ENCODE measurements at regions not wholly inside any gene's neighbourhood (a gene's known extent, or its start where the extent isn't known, plus 50 kb on each side); places are given as distances from the start of the nearest gene placed in this dataset.

DNA sequence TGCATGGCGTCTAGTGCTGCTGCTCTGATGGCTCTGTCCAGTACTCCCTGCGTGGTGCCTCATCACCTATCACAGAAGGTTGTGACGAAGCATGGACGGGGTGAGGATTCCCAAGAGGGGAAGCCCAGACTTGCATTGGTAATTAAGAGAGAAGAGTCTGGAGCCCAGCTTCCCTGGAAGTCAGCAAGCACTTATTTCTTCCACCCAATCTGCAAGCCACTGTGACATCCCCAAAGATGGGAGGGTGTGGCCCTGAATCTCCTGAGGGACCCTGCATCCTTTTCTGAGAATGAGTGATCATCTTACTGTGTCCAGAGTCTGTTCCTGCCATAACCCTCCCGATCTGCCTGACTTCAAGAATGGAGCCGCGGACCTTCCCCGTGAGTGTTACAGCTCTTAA, 166.7 kb downstream of the PTPN20 start:
- no peak for DNase-seq (ENCODE audit: low read depth)

DNA sequence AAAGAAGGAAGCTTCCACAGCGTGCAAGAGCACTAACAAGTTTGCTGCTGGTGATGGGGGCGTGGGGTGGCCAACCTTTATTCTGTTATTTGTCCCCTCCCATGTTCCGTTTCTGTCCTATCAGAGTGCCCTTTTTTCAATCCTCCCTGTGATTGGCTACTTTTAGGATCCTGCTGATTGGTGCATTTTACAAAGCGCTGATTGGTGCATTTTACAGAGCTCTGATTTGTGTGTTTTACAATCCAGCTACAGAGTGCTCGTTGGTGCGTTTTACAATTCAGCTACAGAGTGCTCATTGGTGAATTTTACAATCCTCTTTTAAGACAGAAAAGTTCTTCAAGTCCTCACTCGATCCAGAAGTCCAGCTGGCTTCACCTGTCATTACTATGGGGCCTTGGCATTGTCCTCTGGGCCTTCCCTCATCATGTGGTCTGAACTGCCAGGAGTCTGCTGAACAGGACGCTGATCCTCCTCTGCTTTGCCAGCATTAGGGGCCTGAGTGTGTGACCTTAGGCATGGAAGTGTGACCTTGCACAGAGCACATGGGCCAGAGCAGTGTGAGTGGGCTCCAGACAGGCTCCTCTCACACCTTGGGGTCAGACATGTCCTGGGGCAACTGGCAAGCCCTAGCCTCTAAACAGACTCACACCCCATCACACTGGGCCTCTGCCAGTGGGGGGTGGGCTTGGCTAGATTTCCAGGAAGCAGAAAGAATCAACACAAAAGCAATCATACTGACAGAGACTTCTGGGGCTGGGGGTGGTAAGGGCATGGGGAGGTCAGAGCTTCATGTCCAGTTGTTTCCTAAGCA, 167.4 kb downstream of the PTPN20 start:
- DNase-seq (ENCODE audit: low read depth) = no peak

DNA sequence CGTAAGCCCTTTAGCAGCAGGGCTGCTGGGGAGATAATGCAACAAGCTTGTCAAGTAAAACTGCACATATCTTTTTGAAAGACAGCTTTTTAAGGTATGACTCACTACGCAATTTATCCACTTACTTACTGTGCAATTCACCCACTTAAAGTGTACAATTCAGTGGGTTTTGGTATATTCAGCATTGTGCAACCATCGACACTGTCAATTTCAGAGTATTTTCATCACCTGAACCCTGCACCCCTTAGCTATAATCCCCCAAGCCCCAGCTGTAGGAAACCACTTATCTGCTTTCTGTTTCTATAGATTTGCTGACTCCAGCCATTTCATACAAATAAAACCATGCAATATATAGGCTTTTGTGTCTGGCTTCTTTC, 168.0 kb downstream of the PTPN20 start:
- peak; percentile 65 for DNase-seq (ENCODE audit: low read depth)

GRCh38 chr10:47081264-47081663, 170.0 kb downstream of the PTPN20 start:
- no peak for DNase-seq (ENCODE audit: low read depth)

DNA sequence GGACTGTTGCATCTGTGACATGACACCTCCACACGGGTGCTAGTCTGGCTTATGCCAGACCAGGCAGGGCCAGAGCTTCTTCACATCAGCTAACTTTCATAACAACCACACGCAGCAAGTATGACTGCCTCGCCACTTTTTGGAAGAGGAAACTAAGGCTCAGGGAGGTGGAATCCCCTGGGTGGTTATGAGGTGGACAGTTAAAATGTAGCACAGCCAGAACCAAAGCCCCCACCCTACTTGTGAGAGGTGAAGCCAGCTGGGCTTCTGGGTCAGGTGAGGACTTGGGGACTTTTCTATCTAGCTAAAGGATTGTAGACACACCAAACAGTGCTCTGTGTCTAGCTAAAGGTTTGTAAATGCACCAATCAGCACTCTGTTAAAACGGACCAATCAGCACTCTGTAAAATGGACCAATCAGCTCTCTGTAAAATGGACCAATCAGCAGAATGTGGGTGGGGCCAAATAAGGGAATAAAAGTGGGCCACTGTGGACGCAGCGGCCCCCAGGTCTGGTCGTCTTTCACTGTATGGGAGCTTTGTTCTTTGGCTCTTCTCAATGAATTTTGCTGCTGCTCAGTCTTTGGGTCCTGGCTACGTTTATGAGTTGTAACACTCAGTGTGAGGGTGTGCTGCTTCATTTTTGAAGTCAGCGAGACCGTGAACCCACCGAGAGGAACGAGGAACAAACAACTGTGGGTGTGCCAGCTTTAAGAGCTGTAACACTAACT, 171.0 kb downstream of the PTPN20 start:
- no peak for DNase-seq (ENCODE audit: low read depth)

DNA sequence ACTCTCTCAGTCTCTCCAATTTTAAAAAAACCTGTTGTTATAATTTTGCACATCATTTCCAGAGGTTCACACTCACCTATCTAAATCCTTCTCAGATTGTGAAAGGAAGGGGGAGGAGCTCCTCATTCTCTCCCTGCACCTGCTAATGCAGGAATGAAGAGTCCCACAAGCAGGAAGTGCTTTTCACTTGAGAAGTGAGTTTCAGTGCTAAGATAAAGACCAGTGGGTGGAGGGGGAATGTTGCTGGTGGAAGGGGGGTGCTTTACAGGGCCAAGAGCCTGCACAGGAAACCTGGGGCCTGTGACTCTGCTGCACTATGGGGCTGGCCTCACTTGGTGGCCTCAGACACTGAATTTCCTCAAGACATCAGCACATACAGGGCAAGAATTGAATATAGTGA, 176.4 kb downstream of the PTPN20 start:
- DNase-seq (ENCODE audit: low read depth) = no peak

- DNase-seq (ENCODE audit: low read depth) = no peak
These were observed 177.6 kb downstream of the PTPN20 start for GRCh38 chr10:47088656-47089354.

DNA sequence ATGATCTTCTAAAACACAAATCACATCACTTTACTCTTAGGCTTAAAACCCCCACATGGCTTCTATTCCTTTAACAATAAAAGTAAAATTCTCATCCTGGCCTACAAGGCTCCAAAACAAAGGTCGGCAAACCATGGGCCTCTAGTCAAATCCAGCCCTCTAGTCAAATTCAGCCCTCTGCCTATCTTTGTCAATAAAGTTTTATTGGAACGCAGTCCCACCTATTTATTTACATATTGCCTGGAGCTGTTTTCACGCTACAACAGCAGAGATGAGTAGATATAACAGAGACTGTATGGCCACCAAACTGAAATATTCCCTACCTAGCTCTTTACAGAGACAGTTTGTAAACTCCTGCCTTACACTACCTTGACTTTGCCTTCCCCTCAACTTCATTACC, 178.8 kb downstream of the PTPN20 start:
- DNase-seq (ENCODE audit: low read depth) = no peak

GRCh38 chr10:47090903-47091302, 179.7 kb downstream of the PTPN20 start:
- no peak for DNase-seq (ENCODE audit: low read depth)

GRCh38 chr10:47091421-47091820, 180.2 kb downstream of the PTPN20 start:
- DNase-seq (ENCODE audit: low read depth) = no peak

DNA sequence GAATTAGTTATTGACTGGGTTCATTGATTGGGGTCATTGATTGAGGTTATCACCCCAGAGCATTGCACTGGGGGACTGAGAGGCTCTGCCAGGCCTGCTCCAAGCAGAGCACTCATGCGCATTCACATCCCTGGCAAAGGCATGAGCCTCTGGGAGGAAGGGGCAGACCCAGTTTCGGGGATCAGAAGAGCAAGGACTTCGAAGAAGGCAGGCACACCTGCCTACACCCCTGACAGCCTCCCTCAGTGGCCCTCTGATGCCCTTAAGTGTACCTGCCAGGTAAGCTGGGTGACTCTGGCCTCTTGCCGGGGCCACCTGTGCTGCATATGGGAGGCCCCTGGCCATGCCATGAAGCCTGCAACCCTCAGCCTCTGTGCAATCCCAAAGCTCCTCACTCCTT, 181.1 kb downstream of the PTPN20 start:
- no peak for DNase-seq (ENCODE audit: low read depth)

DNA sequence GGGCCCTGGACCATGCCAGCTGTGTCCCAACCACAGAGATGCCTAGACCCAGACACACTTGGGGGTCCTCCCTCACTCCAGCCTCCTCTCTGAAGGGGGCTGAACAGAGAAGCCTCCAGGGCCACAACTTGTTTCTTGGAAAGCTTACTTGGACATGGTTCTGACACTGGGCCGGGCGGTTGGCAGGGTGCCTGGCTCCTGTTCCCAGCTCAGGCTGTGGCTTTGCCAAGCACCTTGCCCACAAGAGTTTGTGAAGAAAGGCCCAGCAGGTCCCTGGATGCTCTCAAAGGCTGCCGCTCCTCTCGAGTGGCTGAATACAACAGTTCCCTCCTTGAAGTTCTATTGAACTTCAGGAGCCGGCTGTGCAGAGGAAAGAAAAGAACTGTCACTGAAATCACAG, 181.6 kb downstream of the PTPN20 start:
- DNase-seq (ENCODE audit: low read depth) = no peak

DNA sequence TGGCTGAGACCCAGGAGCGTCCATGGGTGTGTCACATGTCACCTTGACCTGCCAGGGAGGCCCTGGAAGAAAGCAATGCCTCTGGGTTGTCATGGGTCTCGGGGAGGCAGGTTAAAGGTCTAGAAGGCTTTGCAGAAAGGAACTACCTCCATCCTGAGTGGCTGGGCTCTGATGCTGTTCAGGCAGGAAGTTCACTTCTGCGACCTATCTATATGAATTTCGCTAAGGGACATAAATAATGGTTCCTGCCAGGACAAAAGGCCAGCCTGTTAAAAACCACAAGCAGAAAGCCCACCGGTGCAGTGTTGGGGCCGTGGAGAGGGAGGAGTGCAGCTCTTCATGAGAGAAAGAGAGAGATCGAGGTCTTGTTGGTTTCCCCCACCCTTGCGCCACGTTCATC, 182.9 kb downstream of the PTPN20 start:
- no peak for DNase-seq (ENCODE audit: low read depth)

DNA sequence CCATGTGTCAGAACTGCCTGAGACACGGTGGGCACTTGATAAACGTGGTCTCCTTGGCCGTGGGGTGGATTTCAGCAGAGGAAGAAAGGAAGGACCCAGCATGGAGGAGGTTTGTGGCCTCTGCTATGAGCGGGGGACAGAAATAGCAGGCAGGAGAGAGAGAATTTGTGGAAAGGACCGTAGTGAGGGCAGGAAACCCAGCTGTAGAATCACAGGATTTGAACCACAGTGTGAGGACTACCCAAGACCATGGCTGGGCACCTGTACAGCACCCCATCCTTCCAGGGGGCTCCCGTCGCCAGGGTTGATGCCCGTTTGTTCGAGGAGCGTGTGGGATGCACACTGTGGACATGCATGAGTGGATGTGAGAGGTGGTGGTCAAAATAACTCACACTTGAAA, 183.4 kb downstream of the PTPN20 start:
- no peak for DNase-seq (ENCODE audit: low read depth)

- no peak for DNase-seq (ENCODE audit: low read depth)
These were observed 184.0 kb downstream of the PTPN20 start for GRCh38 chr10:47095211-47095610.

GRCh38 chr10:47095848-47096612, 184.8 kb downstream of the PTPN20 start:
- DNase-seq (ENCODE audit: low read depth) = no peak

DNA sequence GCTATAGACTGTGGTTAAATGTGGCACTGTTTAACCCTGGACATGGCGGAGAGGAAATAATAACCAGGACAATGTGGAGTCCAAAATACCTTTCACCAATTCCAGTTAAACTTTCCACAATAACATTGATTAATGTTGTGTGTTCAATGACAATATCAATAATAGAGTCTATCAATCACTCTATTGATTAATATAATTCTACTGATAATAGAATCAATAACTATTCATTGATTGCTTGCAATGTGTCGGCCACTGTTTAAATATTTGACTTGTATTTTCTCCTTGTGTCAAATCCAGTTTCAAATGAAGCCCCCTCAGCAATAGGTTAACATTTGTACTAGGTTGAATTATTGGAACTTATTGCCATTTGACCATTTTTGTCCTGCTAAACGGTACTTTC, 187.0 kb downstream of the PTPN20 start:
- DNase-seq (ENCODE audit: low read depth) = no peak

- DNase-seq (ENCODE audit: low read depth) = no peak
These were observed 187.7 kb downstream of the PTPN20 start for GRCh38 chr10:47098964-47099363.

GRCh38 chr10:47099474-47099873, 188.2 kb downstream of the PTPN20 start:
- no peak for DNase-seq (ENCODE audit: low read depth)

GRCh38 chr10:47101196-47101595, 190.0 kb downstream of the PTPN20 start:
- DNase-seq (ENCODE audit: low read depth) = no peak

- DNase-seq (ENCODE audit: low read depth) = no peak
These were observed 190.6 kb downstream of the PTPN20 start for GRCh38 chr10:47101807-47102206.

- DNase-seq (ENCODE audit: low read depth) = peak; percentile 15
These were observed 192.9 kb downstream of the PTPN20 start for GRCh38 chr10:47104151-47104605.
